GM23338 (cell line): ENCODE measurements at regions not wholly inside any gene's neighbourhood (a gene's known extent, or its start where the extent isn't known, plus 50 kb on each side); places are given as distances from the start of the nearest gene placed in this dataset.

Source experiments
- ATAC-seq: fragments of 200-7000 bp; cut with Tn5 transposase; 3 replicates; pipeline ENCODE4 v1.9.1; 2020
- DNase-seq: peaks from one replicate; pipeline ENCODE4 v3.0.0-alpha.2; 2015; ENCODE audit warnings: low spot score
- H2AFZ ChIP-seq: fragments of 200-600 bp; sonication (generic); 2 replicates; pipeline ENCODE4 v1.8.0; 2016; ENCODE audit warnings: antibody characterized with exemption, mild to moderate bottlenecking, moderate library complexity
- H3F3A ChIP-seq: fragments of 200-600 bp; sonication (generic); replicated peaks from 2 replicates; pipeline ENCODE4 v1.8.0; 2017; ENCODE audit warnings: antibody characterized with exemption, mixed run types, low read depth
- H3K27ac ChIP-seq: fragments of 200-600 bp; sonication (generic); 2 replicates; pipeline ENCODE4 v1.6.1; 2016; ENCODE audit warnings: low read depth
- H3K27me3 ChIP-seq: fragments of 200-600 bp; sonication (generic); 2 replicates; pipeline ENCODE4 v1.8.0; 2016; ENCODE audit warnings: mild to moderate bottlenecking, mixed run types, moderate library complexity; ENCODE audit not compliant: insufficient read depth
- H3K36me3 ChIP-seq: fragments of 200-600 bp; sonication (generic); 2 replicates; pipeline ENCODE4 v1.8.0; 2016; ENCODE audit warnings: mild to moderate bottlenecking; ENCODE audit not compliant: insufficient read depth
- H3K4me1 ChIP-seq: fragments of 200-600 bp; sonication (generic); 2 replicates; pipeline ENCODE4 v1.8.0; 2016; ENCODE audit warnings: mild to moderate bottlenecking, moderate library complexity; ENCODE audit not compliant: insufficient read depth
- H3K4me2 ChIP-seq: fragments of 200-600 bp; sonication (generic); 2 replicates; pipeline ENCODE4 v1.7.1; 2017; ENCODE audit warnings: mixed run types
- H3K4me3 ChIP-seq: fragments of 200-600 bp; sonication (generic); 2 replicates; pipeline ENCODE4 v1.6.1; 2016; ENCODE audit warnings: mixed run types
- H3K79me2 ChIP-seq: fragments of 200-600 bp; sonication (generic); replicated peaks from 2 replicates; pipeline ENCODE4 v1.8.0; 2017; ENCODE audit warnings: mild to moderate bottlenecking; ENCODE audit not compliant: insufficient read depth
- H3K9me2 ChIP-seq: fragments of 200-600 bp; sonication (generic); 2 replicates; pipeline ENCODE4 v1.8.0; 2017; ENCODE audit not compliant: insufficient read depth
- H4K20me1 ChIP-seq: fragments of 200-600 bp; sonication (generic); replicated peaks from 2 replicates; pipeline ENCODE4 v1.8.0; 2017; ENCODE audit warnings: mild to moderate bottlenecking; ENCODE audit not compliant: insufficient read depth
- H3K27ac Mint-ChIP-seq: 2 replicates; pipeline ENCODE4 v1.8.0; 2020; ENCODE audit warnings: inconsistent platforms, mild to moderate bottlenecking, moderate library complexity, mixed read lengths
- H3K27me3 Mint-ChIP-seq: 3 replicates; pipeline ENCODE4 v1.8.0; 2022; ENCODE audit warnings: low read depth, mild to moderate bottlenecking, moderate library complexity, mixed read lengths, inconsistent platforms; ENCODE audit not compliant: insufficient read depth, poor library complexity
- H3K36me3 Mint-ChIP-seq: 3 replicates; pipeline ENCODE4 v1.8.0; 2021; ENCODE audit warnings: low read depth, mild to moderate bottlenecking, inconsistent platforms, moderate library complexity, mixed read lengths
- H3K4me1 Mint-ChIP-seq: 3 replicates; pipeline ENCODE4 v1.8.0; 2020; ENCODE audit warnings: mild to moderate bottlenecking, inconsistent platforms, mixed read lengths
- H3K4me3 Mint-ChIP-seq: 3 replicates; pipeline ENCODE4 v1.8.0; 2021; ENCODE audit warnings: moderate library complexity, mild to moderate bottlenecking, inconsistent platforms, mixed read lengths
- H3K9me3 Mint-ChIP-seq: 3 replicates; pipeline ENCODE4 v1.8.0; 2020; ENCODE audit warnings: moderate library complexity, mild to moderate bottlenecking, inconsistent platforms, mixed read lengths
- ETS1 ChIP-seq: IDR thresholded peaks from 2 replicates; pipeline ENCODE4 v1.6.1; 2016; ENCODE audit warnings: antibody characterized with exemption
- EZH2 ChIP-seq: fragments of 200-600 bp; sonication (generic); IDR thresholded peaks from one replicate; pipeline ENCODE4 v1.8.0; 2017; ENCODE audit warnings: antibody characterized with exemption, mild to moderate bottlenecking, low read depth; ENCODE audit not compliant: unreplicated experiment
- EZH2phosphoT487 ChIP-seq: fragments of 200-600 bp; sonication (generic); IDR thresholded peaks from one replicate; pipeline ENCODE4 v1.8.1; 2018; ENCODE audit warnings: antibody characterized with exemption; ENCODE audit not compliant: unreplicated experiment
- JUNB ChIP-seq: IDR thresholded peaks from one replicate; pipeline ENCODE4 v1.6.1; 2016; ENCODE audit warnings: antibody characterized with exemption; ENCODE audit not compliant: unreplicated experiment
- NANOG ChIP-seq: IDR thresholded peaks from 2 replicates; pipeline ENCODE4 v1.6.1; 2016; ENCODE audit warnings: antibody characterized with exemption, borderline replicate concordance
- POLR2AphosphoS5 ChIP-seq: IDR thresholded peaks from 2 replicates; pipeline ENCODE4 v1.6.1; 2016; ENCODE audit warnings: antibody characterized with exemption, low read depth
- REST ChIP-seq: IDR thresholded peaks from one replicate; pipeline ENCODE4 v1.6.1; 2018; ENCODE audit warnings: antibody characterized with exemption; ENCODE audit not compliant: unreplicated experiment
- ZNF114 ChIP-seq: fragments of 250-450 bp; sonication (Bioruptor Pico); IDR thresholded peaks from 2 replicates; pipeline ENCODE4 v1.5.0; 2020; ENCODE audit warnings: mild to moderate bottlenecking, moderate library complexity
- ZNF331 ChIP-seq: fragments of 250-450 bp; sonication (Bioruptor Pico); IDR thresholded peaks from 2 replicates; pipeline ENCODE4 v1.5.0; 2020; ENCODE audit warnings: low read depth, mild to moderate bottlenecking, moderate library complexity
- ZNF462 ChIP-seq: fragments of 250-450 bp; sonication (Bioruptor Pico); IDR thresholded peaks from 2 replicates; pipeline ENCODE4 v1.5.0; 2020; ENCODE audit warnings: mild to moderate bottlenecking, moderate library complexity

GRCh38 chr9:111176511-111176910 lies 138.2 kb upstream of the LPAR1 start:
- no peaks in the 10 kb centered on the region for H3K9me2 ChIP-seq
- H3K4me2 ChIP-seq, result no peak overlapping the region
- Mint-ChIP-seq H3K4me1 (peaks cover 7% of the 10 kb centered on the region), H3K27ac (no peak overlapping the region), H3K9me3 (no peaks in the 10 kb centered on the region; the same call in 2 of the 3 replicates), H3K4me3 (no peak overlapping the region), H3K27me3 (no peaks in the 10 kb centered on the region), H3K36me3 (no peaks in the 10 kb centered on the region)
- ATAC-seq, result no peak
- H2AFZ ChIP-seq, result no peak overlapping the region
- no peaks in the 10 kb centered on the region for H3K79me2 ChIP-seq
- no peaks in the 10 kb centered on the region for H3F3A ChIP-seq
- no peak for DNase-seq
- no peaks in the 10 kb centered on the region for H3K4me1 ChIP-seq
- H4K20me1 ChIP-seq, result no peaks in the 10 kb centered on the region
- H3K27ac ChIP-seq, result no peak overlapping the region
- no peaks in the 10 kb centered on the region for H3K36me3 ChIP-seq
- H3K4me3 ChIP-seq, result no peak overlapping the region
- no peaks in the 10 kb centered on the region for H3K27me3 ChIP-seq
- no peak for TF ChIP-seq EZH2phosphoT487
- no peak for TF ChIP-seq POLR2AphosphoS5
- no peak for TF ChIP-seq REST
- no peak for TF ChIP-seq EZH2
- TF ChIP-seq ZNF331 (CRISPR knock-in tag), result no peak
- TF ChIP-seq ETS1, result no peak
- TF ChIP-seq NANOG, result no peak
- TF ChIP-seq JUNB, result no peak
- no peak for TF ChIP-seq ZNF462 (CRISPR knock-in tag)
- no peak for TF ChIP-seq ZNF114
